Nephron (organoid): ENCODE measurements at regions not wholly inside any gene's neighbourhood (a gene's known extent, or its start where the extent isn't known, plus 50 kb on each side); places are given as distances from the start of the nearest gene placed in this dataset.

ENCODE experiments used
- H3K27ac Mint-ChIP-seq, 3 experiments: 2 replicates each; pipeline ENCODE4 v1.8.0; 2020; ENCODE audit warnings: mixed read lengths in 3 of 3, mild to moderate bottlenecking in 2 of 3, moderate library complexity in 1 of 3
- H3K27me3 Mint-ChIP-seq: 2 replicates; pipeline ENCODE4 v1.8.0; 2021; ENCODE audit warnings: low read depth, mild to moderate bottlenecking, moderate library complexity, mixed read lengths
- H3K36me3 Mint-ChIP-seq: 2 replicates; pipeline ENCODE4 v1.8.0; 2020; ENCODE audit warnings: low read depth, mixed read lengths
- H3K4me1 Mint-ChIP-seq: 2 replicates; pipeline ENCODE4 v1.8.0; 2020; ENCODE audit warnings: mixed read lengths
- H3K4me3 Mint-ChIP-seq, 3 experiments: 2 replicates each; pipeline ENCODE4 v1.8.0; 2020; ENCODE audit warnings: mild to moderate bottlenecking in 3 of 3, mixed read lengths in 3 of 3, moderate library complexity in 2 of 3
- H3K9me3 Mint-ChIP-seq: 2 replicates; pipeline ENCODE4 v1.8.0; 2020; ENCODE audit warnings: mixed read lengths
- TF ChIP-seq, protein P1 (sequence below), 3 experiments: fragments of 200-600 bp; sonication (generic); IDR thresholded peaks; one replicate each; pipeline ENCODE4 v1.5.0; 2021; ENCODE audit warnings: antibody characterized with exemption in 3 of 3; ENCODE audit not compliant: unreplicated experiment in 3 of 3

- peak overlapping the region; percentile 34 to 86 (median 79) for H3K27ac Mint-ChIP-seq
- TF ChIP-seq, protein P1, sequence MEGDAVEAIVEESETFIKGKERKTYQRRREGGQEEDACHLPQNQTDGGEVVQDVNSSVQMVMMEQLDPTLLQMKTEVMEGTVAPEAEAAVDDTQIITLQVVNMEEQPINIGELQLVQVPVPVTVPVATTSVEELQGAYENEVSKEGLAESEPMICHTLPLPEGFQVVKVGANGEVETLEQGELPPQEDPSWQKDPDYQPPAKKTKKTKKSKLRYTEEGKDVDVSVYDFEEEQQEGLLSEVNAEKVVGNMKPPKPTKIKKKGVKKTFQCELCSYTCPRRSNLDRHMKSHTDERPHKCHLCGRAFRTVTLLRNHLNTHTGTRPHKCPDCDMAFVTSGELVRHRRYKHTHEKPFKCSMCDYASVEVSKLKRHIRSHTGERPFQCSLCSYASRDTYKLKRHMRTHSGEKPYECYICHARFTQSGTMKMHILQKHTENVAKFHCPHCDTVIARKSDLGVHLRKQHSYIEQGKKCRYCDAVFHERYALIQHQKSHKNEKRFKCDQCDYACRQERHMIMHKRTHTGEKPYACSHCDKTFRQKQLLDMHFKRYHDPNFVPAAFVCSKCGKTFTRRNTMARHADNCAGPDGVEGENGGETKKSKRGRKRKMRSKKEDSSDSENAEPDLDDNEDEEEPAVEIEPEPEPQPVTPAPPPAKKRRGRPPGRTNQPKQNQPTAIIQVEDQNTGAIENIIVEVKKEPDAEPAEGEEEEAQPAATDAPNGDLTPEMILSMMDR (IDR thresholded peaks at IDR 0.05; ENCODE audit: unreplicated experiment in 3 of 3): no peak
- peaks cover 30% of the 10 kb centered on the region for H3K4me1 Mint-ChIP-seq
- no peaks in the 10 kb centered on the region for H3K36me3 Mint-ChIP-seq
- H3K9me3 Mint-ChIP-seq: no peaks in the 10 kb centered on the region
- no peaks in the 10 kb centered on the region for H3K27me3 Mint-ChIP-seq
- no peak overlapping the region for H3K4me3 Mint-ChIP-seq
Observed at GRCh38 chr1:95370691-95371562, 136.9 kb downstream of the RWDD3 start.

GRCh38 chr1:95371666-95372282 is 137.8 kb downstream of the RWDD3 start:
- no peak overlapping the region for H3K4me3 Mint-ChIP-seq
- no peaks in the 10 kb centered on the region for H3K36me3 Mint-ChIP-seq
- no peaks in the 10 kb centered on the region for H3K9me3 Mint-ChIP-seq
- H3K27me3 Mint-ChIP-seq: no peaks in the 10 kb centered on the region
- TF ChIP-seq, protein P1 (IDR thresholded peaks at IDR 0.05; ENCODE audit: unreplicated experiment in 3 of 3): no peak
- peak overlapping the region in 2 of 3 experiments; percentile 79 to 86 for H3K27ac Mint-ChIP-seq
- peaks cover 30% of the 10 kb centered on the region for H3K4me1 Mint-ChIP-seq

GRCh38 chr1:95375174-95375573 is 141.2 kb downstream of the RWDD3 start:
- TF ChIP-seq, protein P1 (IDR thresholded peaks at IDR 0.05; ENCODE audit: unreplicated experiment in 3 of 3): no peak
- Mint-ChIP-seq H3K27me3 (no peaks in the 10 kb centered on the region), H3K4me3 (no peak overlapping the region), H3K9me3 (no peaks in the 10 kb centered on the region), H3K27ac (no peak overlapping the region), H3K4me1 (peaks cover 13% of the 10 kb centered on the region), H3K36me3 (no peaks in the 10 kb centered on the region)

- TF ChIP-seq, protein P1 (IDR thresholded peaks at IDR 0.05; ENCODE audit: unreplicated experiment in 3 of 3): no peak
- Mint-ChIP-seq H3K27me3 (no peaks in the 10 kb centered on the region), H3K36me3 (no peaks in the 10 kb centered on the region), H3K27ac (no peak overlapping the region), H3K4me3 (no peak overlapping the region), H3K9me3 (no peaks in the 10 kb centered on the region), H3K4me1 (no peaks in the 10 kb centered on the region)
Observed at GRCh38 chr1:95380909-95381308, 146.9 kb downstream of the RWDD3 start.

DNA sequence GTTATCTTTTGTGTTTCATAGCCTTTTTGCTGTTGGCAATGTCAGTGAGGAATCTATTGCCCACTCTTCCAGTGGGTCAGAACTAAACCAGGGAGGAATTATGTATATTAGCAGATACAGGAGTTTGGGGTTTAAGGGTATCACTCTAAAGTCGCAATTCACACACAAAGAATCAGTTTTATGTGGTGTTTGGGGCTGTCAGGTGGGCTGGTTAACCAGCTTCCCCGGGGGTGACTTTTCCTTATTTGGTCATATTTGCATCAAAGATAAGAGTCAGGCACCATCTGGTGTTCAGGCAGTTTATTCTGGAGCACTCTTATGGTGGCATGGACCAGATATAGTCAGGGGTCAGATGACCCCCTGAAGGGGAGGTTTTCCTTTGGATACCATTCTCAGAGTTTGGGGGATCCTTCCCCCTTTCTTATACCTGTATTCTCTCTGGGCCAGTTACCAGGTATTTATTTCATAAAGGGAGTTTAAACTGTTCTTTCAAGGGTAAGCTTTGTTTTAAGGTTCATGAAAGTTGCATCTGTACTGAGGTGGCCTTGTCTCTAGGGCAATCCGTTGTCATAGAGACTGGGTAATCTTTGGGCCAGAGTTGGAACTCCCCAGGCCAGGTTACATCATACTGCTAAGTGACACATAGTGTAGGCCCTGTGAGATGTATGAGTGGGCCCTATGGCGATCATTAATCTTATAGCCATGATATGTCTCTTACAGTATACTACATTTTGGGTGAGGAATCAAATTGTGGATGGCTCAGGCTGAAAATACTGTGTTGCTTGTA is 148.2 kb downstream of the RWDD3 start:
- H3K27me3 Mint-ChIP-seq: no peaks in the 10 kb centered on the region
- H3K36me3 Mint-ChIP-seq: no peaks in the 10 kb centered on the region
- TF ChIP-seq, protein P1 (IDR thresholded peaks at IDR 0.05; ENCODE audit: unreplicated experiment in 3 of 3): no peak
- H3K4me3 Mint-ChIP-seq: no peak overlapping the region
- H3K27ac Mint-ChIP-seq: no peak overlapping the region
- no peaks in the 10 kb centered on the region for H3K4me1 Mint-ChIP-seq
- H3K9me3 Mint-ChIP-seq: no peaks in the 10 kb centered on the region
